HG02870 (cell line): ENCODE measurements at regions not wholly inside any gene's neighbourhood (a gene's known extent, or its start where the extent isn't known, plus 50 kb on each side); places are given as distances from the start of the nearest gene placed in this dataset.
A peak's percentile ranks its signal among the peaks of the same experiment; 100 is the strongest.

Experiments
- ATAC-seq: cut with Tn5 transposase; IDR thresholded peaks from one replicate; pipeline ENCODE4 v1.9.1; 2021; ENCODE audit warnings: mild to moderate bottlenecking, moderate library complexity; ENCODE audit not compliant: unreplicated experiment

GRCh38 chr5:103428923-103429322, 133.7 kb downstream of the NUDT12 start:
- ATAC-seq = peak; percentile 43

- ATAC-seq = no peak
These were observed 134.1 kb downstream of the NUDT12 start for GRCh38 chr5:103428411-103428871.

GRCh38 chr5:103427326-103427725, 135.3 kb downstream of the NUDT12 start:
- no peak for ATAC-seq

- no peak for ATAC-seq
These were observed 136.7 kb downstream of the NUDT12 start for GRCh38 chr5:103425686-103426454.

- ATAC-seq = peak; percentile 56
These were observed 138.0 kb downstream of the NUDT12 start for GRCh38 chr5:103424453-103425205.

GRCh38 chr5:103424026-103424425, 138.6 kb downstream of the NUDT12 start:
- no peak for ATAC-seq

- ATAC-seq = no peak
These were observed 139.8 kb downstream of the NUDT12 start for GRCh38 chr5:103422756-103423155.

GRCh38 chr5:103414604-103415003, 148.0 kb downstream of the NUDT12 start:
- ATAC-seq = no peak

GRCh38 chr5:103411711-103412110, 150.9 kb downstream of the NUDT12 start:
- ATAC-seq = no peak

GRCh38 chr5:103410172-103410571, 151.6 kb downstream of the MACIR start:
- ATAC-seq = peak; percentile 97

- ATAC-seq = no peak
These were observed 150.6 kb downstream of the MACIR start for GRCh38 chr5:103409013-103409670.

GRCh38 chr5:103408408-103408807, 149.8 kb downstream of the MACIR start:
- ATAC-seq = no peak

GRCh38 chr5:103407402-103407801, 148.8 kb downstream of the MACIR start:
- no peak for ATAC-seq

GRCh38 chr5:103404483-103404882, 145.9 kb downstream of the MACIR start:
- ATAC-seq = no peak

GRCh38 chr5:103402851-103403250, 144.3 kb downstream of the MACIR start:
- no peak for ATAC-seq

- ATAC-seq = no peak
These were observed 139.4 kb downstream of the MACIR start for GRCh38 chr5:103397739-103398581.

- no peak for ATAC-seq
These were observed 136.1 kb downstream of the MACIR start for GRCh38 chr5:103394676-103395075.

- ATAC-seq = no peak
These were observed 134.7 kb downstream of the MACIR start for GRCh38 chr5:103393101-103393754.

GRCh38 chr5:103391659-103392058, 133.1 kb downstream of the MACIR start:
- no peak for ATAC-seq

GRCh38 chr5:103389846-103390245, 131.3 kb downstream of the MACIR start:
- no peak for ATAC-seq
